ENCODE measurements at regions not wholly inside any gene's neighbourhood (a gene's known extent, or its start where the extent isn't known, plus 50 kb on each side); places are given as distances from the start of the nearest gene placed in this dataset.
"Not testable (repeated sequence)": the region's sequence is repeated elsewhere in the genome, so short reads cannot be mapped to it uniquely, and the experiment has no call there.

GRCh38 chr14:101634850-101635748 lies 73.8 kb downstream of the DIO3 start:
- no peak for DNase-seq

DNA sequence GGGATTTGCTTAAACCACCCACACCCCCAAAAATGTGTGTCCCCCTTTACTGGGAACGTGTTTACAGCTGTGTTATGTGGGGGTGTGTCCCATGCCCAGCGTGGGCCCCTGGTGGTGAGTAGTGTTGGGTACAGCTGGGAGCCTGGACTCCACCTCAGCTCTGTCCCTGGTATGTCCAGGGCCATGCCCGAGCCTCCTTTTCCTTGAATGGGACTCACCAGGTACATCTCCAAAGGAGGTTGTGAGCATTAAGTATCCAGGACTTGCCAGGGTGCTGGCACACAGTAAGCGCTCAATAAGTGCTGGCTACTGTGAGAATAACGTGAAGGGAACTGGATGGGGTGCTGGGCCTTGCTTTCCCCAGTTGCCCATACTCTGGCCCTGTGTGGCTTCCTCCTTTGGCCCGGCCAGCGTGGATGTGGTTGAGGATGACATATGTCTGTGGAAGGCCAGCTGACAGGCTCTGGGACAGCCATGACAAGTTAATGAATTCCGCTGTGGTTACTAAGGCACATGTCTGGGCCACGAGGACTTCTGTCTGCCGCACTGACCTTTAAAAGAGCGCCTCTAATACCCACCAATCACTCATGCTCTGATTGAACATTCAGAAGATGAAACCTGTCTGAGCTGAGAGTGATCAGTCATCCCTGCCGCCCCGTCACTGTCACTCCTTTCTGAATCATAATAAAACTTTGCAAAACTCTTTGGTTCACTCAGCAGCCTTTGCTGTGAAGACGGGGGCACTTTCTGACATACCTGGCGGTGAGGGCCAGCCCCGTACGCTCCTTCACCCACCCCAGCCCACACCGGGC lies 74.7 kb downstream of the DIO3 start:
- DNase-seq: no peak

- DNase-seq: no peak
These were observed 78.0 kb downstream of the DIO3 start for GRCh38 chr14:101639241-101639833.

DNA sequence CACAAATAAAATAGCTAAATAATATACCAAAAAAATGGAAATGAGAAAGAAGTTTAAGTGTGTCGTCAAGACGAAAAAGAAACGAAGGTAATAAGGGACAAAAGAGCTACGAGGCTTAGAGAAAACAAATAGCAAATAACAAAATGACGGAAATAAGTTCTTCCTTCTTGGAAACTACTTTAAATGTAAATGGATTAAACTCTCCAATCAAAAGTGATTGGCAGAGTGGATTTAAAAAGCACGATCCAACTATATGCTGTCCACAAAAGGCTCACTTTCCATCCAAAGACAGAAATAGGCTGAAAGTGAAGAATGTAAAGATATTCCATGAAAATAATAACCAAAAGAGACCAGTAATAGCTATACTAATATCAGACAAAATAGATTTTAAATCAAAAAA lies 82.4 kb downstream of the DIO3 start:
- no peak for DNase-seq

DNA sequence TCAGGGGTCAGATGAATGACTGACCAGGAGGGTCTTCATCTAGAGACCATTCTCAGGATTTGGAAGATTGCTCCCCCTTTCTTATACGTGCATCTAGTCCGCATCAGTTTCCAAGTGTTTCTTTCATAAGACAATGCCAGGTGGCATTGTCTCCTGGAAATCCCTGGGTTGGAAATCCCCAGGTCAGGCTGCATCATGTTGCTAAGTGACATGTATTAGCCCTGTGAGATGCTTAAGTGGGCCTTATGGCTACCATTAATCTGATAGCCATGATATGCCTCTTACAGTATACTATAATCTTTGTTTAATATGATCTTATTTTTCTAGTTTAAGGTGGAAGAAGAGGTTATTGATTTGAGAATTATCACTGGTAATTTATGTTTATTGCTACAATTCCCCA lies 92.8 kb downstream of the DIO3 start:
- no peak for DNase-seq

DNA sequence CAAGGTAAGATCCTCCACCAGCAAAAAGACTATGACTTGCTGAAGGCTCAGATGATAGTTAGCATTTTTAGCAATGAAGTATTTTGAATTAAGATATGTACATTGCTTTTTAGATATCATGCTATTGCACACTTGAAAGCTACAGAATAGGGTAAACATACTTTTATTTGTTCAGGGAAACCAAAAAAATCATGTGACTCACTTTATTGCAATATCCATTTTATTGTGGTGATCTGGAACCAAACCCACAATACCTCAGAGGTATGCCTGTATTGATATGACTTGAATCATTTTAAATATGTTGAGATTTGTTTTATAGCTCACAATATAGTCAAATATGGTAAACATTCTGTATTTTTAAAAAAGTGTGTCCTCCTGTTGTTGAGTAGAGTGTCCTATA lies 96.1 kb downstream of the DIO3 start:
- DNase-seq: no peak

GRCh38 chr14:101665478-101666078 lies 95.9 kb upstream of the PPP2R5C start:
- DNase-seq: peak in 1 of 2 donors; percentile 1

DNA sequence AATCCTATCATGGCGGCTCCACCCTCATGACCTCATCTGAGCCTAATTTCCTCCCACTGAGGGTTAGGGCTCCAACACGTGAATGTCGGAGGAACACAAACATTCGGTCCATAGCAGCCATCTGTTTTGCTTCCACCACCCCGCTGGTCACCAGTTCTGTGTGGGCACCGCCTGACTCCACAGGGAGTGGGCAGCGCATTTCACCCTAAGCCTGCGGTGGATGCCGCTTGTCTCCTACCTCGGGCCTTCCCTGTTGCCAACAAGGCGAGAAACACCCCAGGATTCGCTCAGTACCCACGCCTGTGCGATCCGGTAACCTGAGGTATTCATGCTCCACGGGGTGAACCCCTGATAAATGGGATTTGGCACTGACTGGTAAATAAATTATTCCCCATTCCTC lies 95.2 kb upstream of the PPP2R5C start:
- no peak for DNase-seq

- DNase-seq: no peak
These were observed 91.9 kb upstream of the PPP2R5C start for GRCh38 chr14:101669629-101670028.

GRCh38 chr14:101673873-101674272 lies 87.6 kb upstream of the PPP2R5C start:
- no peak for DNase-seq

DNA sequence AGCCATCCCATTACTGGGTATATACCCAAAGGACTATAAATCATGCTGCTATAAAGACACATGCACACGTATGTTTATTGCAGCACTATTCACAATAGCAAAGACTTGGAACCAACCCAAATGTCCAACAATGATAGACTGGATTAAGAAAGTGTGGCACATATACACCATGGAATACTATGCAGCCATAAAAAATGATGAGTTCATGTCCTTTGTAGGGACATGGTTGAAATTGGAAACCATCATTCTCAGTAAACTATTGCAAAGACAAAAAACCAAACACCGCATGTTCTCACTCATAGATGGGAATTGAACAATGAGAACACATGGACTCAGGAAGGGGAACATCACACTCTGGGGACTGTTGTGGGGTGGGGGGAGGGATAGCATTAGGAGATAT lies 85.7 kb upstream of the PPP2R5C start:
- not testable (repeated sequence) for DNase-seq

DNA sequence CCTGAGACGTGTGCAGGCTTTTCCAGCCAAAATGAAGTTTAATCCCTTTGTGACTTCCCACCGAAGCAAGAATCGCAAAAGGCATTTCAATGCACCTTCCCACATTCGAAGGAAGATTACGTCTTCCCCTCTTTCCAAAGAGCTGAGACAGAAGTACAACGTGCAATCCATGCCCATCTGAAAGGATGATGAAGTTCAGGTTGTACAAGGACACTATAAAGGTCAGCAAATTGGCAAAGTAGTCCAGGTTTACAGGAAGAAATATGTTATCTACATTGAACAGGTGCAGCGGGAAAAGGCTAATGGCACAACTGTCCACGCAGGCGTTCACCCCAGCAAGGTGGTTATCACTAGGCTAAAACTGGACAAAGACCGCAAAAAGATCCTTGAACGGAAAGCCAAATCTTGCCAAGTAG lies 83.6 kb upstream of the PPP2R5C start:
- DNase-seq: not testable (repeated sequence)

- DNase-seq: no peak
These were observed 79.7 kb upstream of the PPP2R5C start for GRCh38 chr14:101681795-101682194.

DNA sequence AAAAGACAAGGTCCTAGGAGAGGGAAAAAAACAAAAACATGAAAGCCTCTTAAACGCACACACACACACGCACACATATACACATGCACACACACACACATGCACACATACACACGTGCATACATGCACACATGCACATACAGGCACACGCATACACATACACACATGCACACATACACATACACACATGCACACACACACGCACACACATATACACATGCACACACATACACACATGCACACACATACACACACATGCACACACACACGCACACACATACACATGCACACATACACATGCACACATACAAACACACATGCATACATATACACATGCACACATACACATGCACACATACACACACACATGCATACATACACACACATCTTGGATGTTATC lies 78.1 kb upstream of the PPP2R5C start:
- no peak for DNase-seq

GRCh38 chr14:101687756-101688546 lies 73.6 kb upstream of the PPP2R5C start:
- no peak for DNase-seq

DNA sequence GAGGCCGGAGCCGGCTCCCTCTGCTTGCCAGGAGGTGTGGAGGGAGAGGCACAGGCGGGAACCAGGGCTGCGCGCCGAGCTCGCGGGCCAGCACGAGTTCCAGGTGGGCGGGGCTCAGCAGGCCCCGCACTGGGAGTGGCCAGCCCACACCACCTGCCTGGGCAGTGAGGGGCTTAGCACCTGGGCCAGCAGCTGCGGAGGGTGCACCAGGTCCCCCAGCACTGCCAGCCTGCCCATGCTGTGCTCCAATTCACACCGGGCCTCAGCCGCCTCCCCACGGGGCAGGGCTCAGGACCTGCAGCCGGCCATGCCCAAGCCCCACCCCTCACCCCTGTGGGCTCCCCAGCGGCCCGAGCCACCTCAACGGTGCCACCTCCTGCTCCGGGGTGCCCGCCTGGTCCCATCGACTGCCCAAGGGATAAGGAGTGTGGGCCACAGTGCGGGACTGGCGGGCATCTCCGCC lies 72.4 kb upstream of the PPP2R5C start:
- DNase-seq: no peak

DNA sequence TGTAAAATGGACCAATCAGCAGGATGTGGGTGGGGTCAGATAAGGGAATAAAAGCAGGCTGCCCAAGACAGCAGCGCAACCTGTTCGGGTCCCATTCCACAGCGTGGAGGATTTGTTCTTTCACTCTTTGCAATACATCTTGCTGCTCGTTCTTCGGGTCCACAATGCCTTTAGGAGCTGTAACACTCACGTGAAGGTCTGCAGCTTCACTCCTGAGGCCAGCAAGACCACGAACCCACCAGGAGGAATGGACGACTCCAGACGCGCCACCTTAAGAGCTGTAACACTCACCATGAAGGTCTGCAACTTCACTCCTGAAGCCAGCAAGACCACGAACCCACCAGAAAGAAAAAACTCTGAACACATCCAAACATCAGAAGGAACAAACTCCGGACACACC lies 71.5 kb upstream of the PPP2R5C start:
- not testable (repeated sequence) for DNase-seq

- DNase-seq: no peak
These were observed 65.8 kb upstream of the PPP2R5C start for GRCh38 chr14:101695659-101696058.

DNA sequence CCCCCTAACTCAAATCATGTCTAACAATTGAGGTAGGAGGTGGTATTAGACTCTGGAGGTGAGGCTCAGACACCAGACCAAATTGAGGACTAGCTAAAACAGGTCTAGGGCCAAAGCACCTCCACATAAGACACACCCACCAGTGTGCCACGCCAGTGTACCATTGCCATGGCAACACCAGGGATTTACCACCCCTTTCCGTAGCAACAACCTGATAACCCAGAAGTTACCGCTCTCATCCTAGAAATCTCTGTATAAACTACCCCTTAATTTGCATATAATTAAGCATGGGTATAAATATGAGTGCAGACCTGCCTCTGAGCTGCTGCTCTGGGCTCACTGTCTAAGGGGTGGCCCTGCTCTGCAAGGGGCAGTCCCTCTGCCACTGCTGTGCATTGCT lies 57.4 kb upstream of the PPP2R5C start:
- no peak for DNase-seq

GRCh38 chr14:101705733-101706508 lies 55.6 kb upstream of the PPP2R5C start:
- no peak for DNase-seq

- DNase-seq: no peak
These were observed 54.9 kb upstream of the PPP2R5C start for GRCh38 chr14:101706509-101707067.

All from hippocampal formation (tissue), 2 donors.